H1 (cell line): ENCODE measurements at regions not wholly inside any gene's neighbourhood (a gene's known extent, or its start where the extent isn't known, plus 50 kb on each side); places are given as distances from the start of the nearest gene placed in this dataset.

ENCODE experiments used
- CTCF ChIA-PET: fragments of 300-600 bp; sonication (Branson Sonifier 250); formaldehyde crosslinking; loops from one replicate; lab custom pipeline; 2021; ENCODE audit not compliant: partially characterized antibody; lab: Charles Lee
- POLR2A ChIA-PET: fragments of 300-600 bp; sonication (Branson Sonifier 250); formaldehyde crosslinking; loops from one replicate; lab custom pipeline; 2021; ENCODE audit warnings: inconsistent platforms; ENCODE audit not compliant: partially characterized antibody; lab: Charles Lee
- DNase-seq, 2 experiments: peaks; one replicate each; pipeline versions ENCODE4 v3.0.0 to v3.0.0-alpha.2; 2010 to 2022; ENCODE audit warnings: low spot score in 2 of 2, low read depth in 1 of 2, mixed read lengths in 1 of 2
- FAIRE-seq: peaks from 2 replicates; lab custom pipeline; 2011; peaks lifted over from hg19 to GRCh38; lab: Jason Lieb, UNC
- H2AFZ ChIP-seq: 2 replicates; pipeline ENCODE4 v1.8.1; 2012; ENCODE audit warnings: low read length, inconsistent platforms
- H2AK5ac ChIP-seq: 2 replicates; pipeline ENCODE4 v1.6.1; 2013; ENCODE audit warnings: low read depth, low read length
- H2BK120ac ChIP-seq: replicated peaks from 2 replicates; pipeline ENCODE3; 2013; ENCODE audit warnings: low read depth, low read length, inconsistent platforms
- H2BK12ac ChIP-seq: 2 replicates; pipeline ENCODE4 v1.6.1; 2013; ENCODE audit warnings: low read depth, low read length
- H2BK15ac ChIP-seq: 2 replicates; pipeline ENCODE4 v1.6.1; 2013; ENCODE audit warnings: low read length
- H2BK20ac ChIP-seq: 2 replicates; pipeline ENCODE4 v1.6.1; 2013; ENCODE audit warnings: low read length
- H2BK5ac ChIP-seq: 2 replicates; pipeline ENCODE4 v1.6.1; 2013; ENCODE audit warnings: low read depth, low read length
- H3K14ac ChIP-seq: 2 replicates; pipeline ENCODE4 v1.6.1; 2013; ENCODE audit warnings: inconsistent platforms; ENCODE audit not compliant: insufficient read length
- H3K18ac ChIP-seq: 2 replicates; pipeline ENCODE4 v1.6.1; 2013; ENCODE audit warnings: low read length; ENCODE audit errors: extremely low read depth
- H3K23ac ChIP-seq: 2 replicates; pipeline ENCODE4 v1.6.1; 2013; ENCODE audit warnings: inconsistent platforms; ENCODE audit not compliant: insufficient read length
- H3K23me2 ChIP-seq: 2 replicates; pipeline ENCODE4 v1.6.1; 2013; ENCODE audit warnings: low read depth, low read length
- H3K27ac ChIP-seq: 2 replicates; pipeline ENCODE4 v1.6.1; 2011; ENCODE audit warnings: low read depth, low read length, inconsistent platforms
- H3K27me3 ChIP-seq, 4 experiments: replicated peaks in 1 of 4; 1 replicate in 1 of 4; 2 replicates in 3 of 4; pipeline versions ENCODE4 v1.6.1 to v1.8.1; 2011 to 2013; ENCODE audit warnings: low read length in 3 of 4, mild to moderate bottlenecking in 3 of 4, inconsistent platforms in 2 of 4, mixed read lengths in 2 of 4, moderate library complexity in 1 of 4; ENCODE audit not compliant: control insufficient read depth in 3 of 4, insufficient read depth in 3 of 4; ENCODE audit errors: extremely low read depth in 1 of 4
- H3K36me3 ChIP-seq, 4 experiments: 2 replicates each; pipeline versions ENCODE4 v1.6.1 to v1.8.1; 2011 to 2013; ENCODE audit warnings: mild to moderate bottlenecking in 4 of 4, low read length in 3 of 4, moderate library complexity in 2 of 4, control low read depth in 1 of 4, inconsistent platforms in 1 of 4; ENCODE audit not compliant: insufficient read depth in 4 of 4, control insufficient read depth in 2 of 4
- H3K4ac ChIP-seq: replicated peaks from 2 replicates; pipeline ENCODE3; 2013; ENCODE audit warnings: low read length, low read depth, mixed read lengths, inconsistent platforms; ENCODE audit not compliant: insufficient read length
- H3K4me1 ChIP-seq, 4 experiments: replicated peaks in 1 of 4; 1 replicate in 1 of 4; 2 replicates in 3 of 4; pipeline versions ENCODE4 v1.6.1 to v1.8.1; 2011 to 2013; ENCODE audit warnings: low read length in 3 of 4, inconsistent platforms in 2 of 4, mixed read lengths in 1 of 4; ENCODE audit not compliant: insufficient read depth in 4 of 4, control insufficient read depth in 3 of 4
- H3K4me2 ChIP-seq, 2 experiments: 2 replicates each; pipeline versions ENCODE4 v1.6.1 to v1.8.1; 2011 to 2013; ENCODE audit warnings: low read depth in 2 of 2, low read length in 2 of 2, control low read depth in 1 of 2, inconsistent platforms in 1 of 2, mild to moderate bottlenecking in 1 of 2; ENCODE audit not compliant: insufficient read depth in 1 of 2
- H3K4me3 ChIP-seq, 4 experiments: fragments of 200-600, 300-600 bp in 1 of 4; sonication (generic), shearing (Covaris generic), sonication (Bioruptor Twin) in 1 of 4; 2 replicates each; pipeline versions ENCODE4 v1.5.1 to v1.8.1; 2011 to 2016; ENCODE audit warnings: low read length in 4 of 4, low read depth in 3 of 4, control low read depth in 2 of 4, inconsistent platforms in 2 of 4, mild to moderate bottlenecking in 2 of 4, mixed read lengths in 1 of 4, moderate library complexity in 1 of 4; ENCODE audit not compliant: insufficient read depth in 2 of 4; ENCODE audit errors: extremely low read depth in 1 of 4
- H3K56ac ChIP-seq: replicated peaks from 2 replicates; pipeline ENCODE3; 2013; ENCODE audit warnings: low read depth, mild to moderate bottlenecking, mixed read lengths, low read length, inconsistent platforms; ENCODE audit not compliant: insufficient read length
- H3K79me1 ChIP-seq: 2 replicates; pipeline ENCODE4 v1.6.1; 2013; ENCODE audit warnings: low read depth, low read length, control low read depth
- H3K79me2 ChIP-seq, 2 experiments: 2 replicates each; pipeline versions ENCODE4 v1.6.1 to v1.8.1; 2012 to 2013; ENCODE audit warnings: low read length in 2 of 2, mild to moderate bottlenecking in 2 of 2, inconsistent platforms in 1 of 2; ENCODE audit not compliant: insufficient read depth in 2 of 2, control insufficient read depth in 1 of 2
- H3K9ac ChIP-seq, 4 experiments: replicated peaks in 1 of 4; 1 replicate in 1 of 4; 2 replicates in 3 of 4; pipeline versions ENCODE4 v1.6.1 to v1.8.1; 2011 to 2013; ENCODE audit warnings: low read depth in 3 of 4, low read length in 3 of 4, control low read depth in 2 of 4, mild to moderate bottlenecking in 2 of 4, moderate library complexity in 2 of 4, inconsistent platforms in 1 of 4; ENCODE audit errors: extremely low read depth in 1 of 4
- H3K9me3 ChIP-seq, 2 experiments: 2 replicates each; pipeline versions ENCODE4 v1.6.1 to v1.8.1; 2012 to 2013; ENCODE audit warnings: mild to moderate bottlenecking in 2 of 2, moderate library complexity in 2 of 2, control low read depth in 1 of 2, inconsistent platforms in 1 of 2, low read depth in 1 of 2, low read length in 1 of 2, mixed read lengths in 1 of 2; ENCODE audit not compliant: insufficient read depth in 2 of 2
- H4K20me1 ChIP-seq, 2 experiments: replicated peaks in 1 of 2; 2 replicates each; pipeline versions ENCODE3 to v1.8.1; 2011 to 2013; ENCODE audit warnings: inconsistent platforms in 2 of 2, low read length in 2 of 2, mild to moderate bottlenecking in 1 of 2; ENCODE audit not compliant: insufficient read depth in 2 of 2, control insufficient read depth in 1 of 2
- H4K5ac ChIP-seq: 2 replicates; pipeline ENCODE4 v1.6.1; 2013; ENCODE audit warnings: low read length, low read depth, mixed read lengths, inconsistent platforms; ENCODE audit not compliant: insufficient read length
- H4K8ac ChIP-seq: 2 replicates; pipeline ENCODE4 v1.8.0; 2013; ENCODE audit warnings: mild to moderate bottlenecking, moderate library complexity, low read length, inconsistent platforms; ENCODE audit not compliant: insufficient read depth; ENCODE audit errors: extremely low read depth
- H4K91ac ChIP-seq: replicated peaks from 2 replicates; pipeline ENCODE3; 2013; ENCODE audit warnings: low read length, mixed read lengths, inconsistent platforms; ENCODE audit not compliant: insufficient read length
- ATF3 ChIP-seq: IDR thresholded peaks from 2 replicates; pipeline ENCODE4 v1.6.1; 2011; ENCODE audit warnings: low read depth, mild to moderate bottlenecking, low read length; ENCODE audit not compliant: insufficient read depth
- BACH1 ChIP-seq: IDR thresholded peaks from 2 replicates; pipeline ENCODE4 v1.6.1; 2012; ENCODE audit warnings: low read length, improper control_type of control experiment
- BCL11A ChIP-seq, 2 experiments: IDR thresholded peaks; one replicate each; pipeline ENCODE4 v1.6.1; 2011; ENCODE audit warnings: low read depth in 2 of 2, low read length in 2 of 2, mild to moderate bottlenecking in 2 of 2
- BRCA1 ChIP-seq: IDR thresholded peaks from 2 replicates; pipeline ENCODE4 v1.6.1; 2012; ENCODE audit warnings: low read depth, low read length, improper control_type of control experiment
- CREB1 ChIP-seq: IDR thresholded peaks from 2 replicates; pipeline ENCODE4 v1.6.1; 2012; ENCODE audit warnings: inconsistent platforms
- EZH2 ChIP-seq: fragments of 200-600 bp; sonication (generic); IDR thresholded peaks from 2 replicates; pipeline ENCODE4 v1.7.1; 2012; ENCODE audit warnings: low read depth, mild to moderate bottlenecking, moderate library complexity, low read length, inconsistent platforms; ENCODE audit not compliant: severe bottlenecking
- HDAC6 ChIP-seq: IDR thresholded peaks from one replicate; pipeline ENCODE4 v1.7.1; 2012; ENCODE audit warnings: low read depth, mild to moderate bottlenecking, inconsistent platforms, low read length, moderate library complexity
- PHF8 ChIP-seq: fragments of 200-600 bp; sonication (generic); conservative IDR thresholded peaks from 2 replicates; pipeline ENCODE4 v1.7.1; 2012; ENCODE audit warnings: low read depth, mild to moderate bottlenecking, inconsistent platforms, low read length, moderate library complexity
- RNF2 ChIP-seq: fragments of 200-900, 300-1000 bp; sonication (generic); IDR thresholded peaks from 2 replicates; pipeline ENCODE4 v1.7.1; 2016; ENCODE audit warnings: borderline replicate concordance, low read depth, mild to moderate bottlenecking, antibody characterized with exemption, low read length; ENCODE audit not compliant: poor library complexity, severe bottlenecking; ENCODE audit errors: missing control alignments
- SIN3A ChIP-seq, 2 experiments: IDR thresholded peaks in 1 of 2; conservative IDR thresholded peaks in 1 of 2; 2 replicates each; pipeline ENCODE4 v1.6.1; 2011 to 2012; ENCODE audit warnings: low read length in 2 of 2, improper control_type of control experiment in 1 of 2, low read depth in 1 of 2, mild to moderate bottlenecking in 1 of 2
- SP1 ChIP-seq: IDR thresholded peaks from 2 replicates; pipeline ENCODE4 v1.6.1; 2011; ENCODE audit warnings: low read depth, low read length
- SP4 ChIP-seq: IDR thresholded peaks from 2 replicates; pipeline ENCODE4 v1.6.1; 2012; ENCODE audit warnings: low read length, inconsistent platforms
- SRF ChIP-seq: IDR thresholded peaks from 2 replicates; pipeline ENCODE4 v1.6.1; 2011; ENCODE audit warnings: mild to moderate bottlenecking, low read depth, low read length, moderate library complexity
- TBP ChIP-seq: IDR thresholded peaks from 2 replicates; pipeline ENCODE4 v1.6.1; 2011; ENCODE audit warnings: low read depth, low read length, improper control_type of control experiment
- ZNF274 ChIP-seq: IDR thresholded peaks from 2 replicates; pipeline ENCODE4 v1.7.0; 2012; ENCODE audit warnings: low read length, borderline replicate concordance; ENCODE audit errors: extremely low read depth
- WGBS, 2 experiments: shearing (Covaris generic) in 1 of 2; methylation state at CpG; one replicate each; pipeline versions ENCODE4 v1.1.6 to v1.1.7; 2013 to 2015; ENCODE audit warnings: low lambda C conversion rate in 2 of 2, mixed read lengths in 2 of 2, inconsistent platforms in 1 of 2, low coverage in 1 of 2, missing lambda C conversion rate in 1 of 2; ENCODE audit not compliant: insufficient replicate concordance in 2 of 2, insufficient coverage in 1 of 2, insufficient read length in 1 of 2; ENCODE audit errors: extremely low coverage in 1 of 2, missing lambda C conversion rate in 1 of 2; 5-methylcytosine and 5-hydroxymethylcytosine counted together

- no peak overlapping the region for H2AK5ac ChIP-seq
- H4K5ac ChIP-seq = no peak overlapping the region
- no peak overlapping the region for H3K27ac ChIP-seq
- no peaks in the 10 kb centered on the region for H3K79me1 ChIP-seq
- no peak overlapping the region for H3K4ac ChIP-seq
- H2BK20ac ChIP-seq = no peak overlapping the region
- no peaks in the 10 kb centered on the region for H3K23me2 ChIP-seq
- no peak overlapping the region for H3K56ac ChIP-seq
- H3K4me2 ChIP-seq = no peak overlapping the region
- no peak for FAIRE-seq
- no peak overlapping the region for H3K14ac ChIP-seq
- ChIA-PET CTCF (no interaction called here), POLR2A (interaction anchor here (0.6 kb wide), 1 partner anchor 1986 kb away, joined by 5 read pairs; no protein-coding TSS in a partner anchor)
- no peaks in the 10 kb centered on the region for H4K20me1 ChIP-seq
- H2AFZ ChIP-seq = no peak overlapping the region
- no peak overlapping the region for H2BK5ac ChIP-seq
- H3K18ac ChIP-seq = no peak overlapping the region
- no peak overlapping the region for H3K4me3 ChIP-seq
- H3K27me3 ChIP-seq = no peaks in the 10 kb centered on the region
- 85% methylated on average over 2 of the region's 2 CpGs; no CpG with 5 or more reads in 1 of the 2 experiments for WGBS, 2 experiments
- H2BK12ac ChIP-seq = no peak overlapping the region
- no peak overlapping the region for H4K8ac ChIP-seq
- no peaks in the 10 kb centered on the region for H3K4me1 ChIP-seq
- no peaks in the 10 kb centered on the region for H3K9me3 ChIP-seq
- no peak overlapping the region for H2BK120ac ChIP-seq
- H3K79me2 ChIP-seq = no peaks in the 10 kb centered on the region
- no peak overlapping the region for H3K9ac ChIP-seq
- H4K91ac ChIP-seq = no peak overlapping the region
- no peak overlapping the region for H3K23ac ChIP-seq
- no peak overlapping the region for H2BK15ac ChIP-seq
- no peaks in the 10 kb centered on the region for H3K36me3 ChIP-seq
- DNase-seq = no peak
- TF ChIP-seq BCL11A (IDR thresholded peaks at IDR 0.05; ENCODE audit: low read depth in 2 of 2, low read length in 2 of 2) (no peak), TBP (no peak), EZH2 (no peak), RNF2 (no peak), ZNF274 (no peak), SRF (no peak), PHF8 (no peak), ATF3 (no peak), SP4 (no peak), CREB1 (no peak), SIN3A (conservative IDR thresholded peaks at IDR 0.05 in 1 of 2, IDR thresholded peaks at IDR 0.05 in 1 of 2; ENCODE audit: low read depth in 1 of 2, low read length in 2 of 2) (no peak), HDAC6 (no peak), BACH1 (no peak), BRCA1 (no peak), SP1 (no peak)
Observed at GRCh38 chr5:21452449-21452848, 1400.7 kb downstream of the CDH12 start.
